Middle frontal gyrus (tissue), 1 donor: ENCODE measurements at regions not wholly inside any gene's neighbourhood (a gene's known extent, or its start where the extent isn't known, plus 50 kb on each side); places are given as distances from the start of the nearest gene placed in this dataset.
A peak's percentile ranks its signal among the peaks of the same experiment; 100 is the strongest.

ENCODE experiments used
- DNase-seq: peaks from one replicate; pipeline ENCODE4 v3.0.0-alpha.2; 2015; ENCODE audit warnings: low spot score; ENCODE audit errors: extremely low spot score

- DNase-seq, result no peak
Measured at GRCh38 chr12:115760231-115760630, 517.3 kb downstream of the MED13L start.

- DNase-seq, result no peak
Measured at GRCh38 chr12:115758877-115759620, 518.4 kb downstream of the MED13L start.

GRCh38 chr12:115758183-115758582 is 519.3 kb downstream of the MED13L start:
- DNase-seq, result no peak

GRCh38 chr12:115756804-115757203 is 520.7 kb downstream of the MED13L start:
- no peak for DNase-seq

- DNase-seq, result no peak
Measured at GRCh38 chr12:115756271-115756670, 521.2 kb downstream of the MED13L start.

- DNase-seq, result no peak
Measured at GRCh38 chr12:115755725-115756085, 521.8 kb downstream of the MED13L start.

- DNase-seq, result no peak
Measured at GRCh38 chr12:115755061-115755724, 522.3 kb downstream of the MED13L start.

- peak; percentile 24 for DNase-seq
Measured at GRCh38 chr12:115752913-115753726, 524.4 kb downstream of the MED13L start.

- no peak for DNase-seq
Measured at GRCh38 chr12:115752156-115752555, 525.3 kb downstream of the MED13L start.

- no peak for DNase-seq
Measured at GRCh38 chr12:115750340-115750739, 527.2 kb downstream of the MED13L start.

- DNase-seq, result no peak
Measured at GRCh38 chr12:115749071-115749841, 528.2 kb downstream of the MED13L start.

- DNase-seq, result no peak
Measured at GRCh38 chr12:115740586-115741155, 536.8 kb downstream of the MED13L start.

GRCh38 chr12:115737895-115738294 is 539.6 kb downstream of the MED13L start:
- no peak for DNase-seq

GRCh38 chr12:115736360-115736759 is 541.1 kb downstream of the MED13L start:
- DNase-seq, result no peak

GRCh38 chr12:115730975-115731541 is 546.4 kb downstream of the MED13L start:
- DNase-seq, result no peak

GRCh38 chr12:115726691-115727090 is 550.8 kb downstream of the MED13L start:
- DNase-seq, result no peak

GRCh38 chr12:115722181-115722580 is 555.3 kb downstream of the MED13L start:
- DNase-seq, result no peak

- DNase-seq, result no peak
Measured at GRCh38 chr12:115716551-115716950, 560.9 kb downstream of the MED13L start.

GRCh38 chr12:115712676-115713075 is 564.8 kb downstream of the MED13L start:
- no peak for DNase-seq

- DNase-seq, result no peak
Measured at GRCh38 chr12:115710104-115710564, 567.4 kb downstream of the MED13L start.
